NCI-H2196 treated with DMSO at 0.1 percent for 48 hours (cell line): ENCODE measurements at regions not wholly inside any gene's neighbourhood (a gene's known extent, or its start where the extent isn't known, plus 50 kb on each side); places are given as distances from the start of the nearest gene placed in this dataset.

ENCODE experiments used
- DNase-seq: peaks from one replicate; lab custom pipeline; 2025; ENCODE audit not compliant: unreplicated experiment; lab: John Stamatoyannopoulos, UW

DNA sequence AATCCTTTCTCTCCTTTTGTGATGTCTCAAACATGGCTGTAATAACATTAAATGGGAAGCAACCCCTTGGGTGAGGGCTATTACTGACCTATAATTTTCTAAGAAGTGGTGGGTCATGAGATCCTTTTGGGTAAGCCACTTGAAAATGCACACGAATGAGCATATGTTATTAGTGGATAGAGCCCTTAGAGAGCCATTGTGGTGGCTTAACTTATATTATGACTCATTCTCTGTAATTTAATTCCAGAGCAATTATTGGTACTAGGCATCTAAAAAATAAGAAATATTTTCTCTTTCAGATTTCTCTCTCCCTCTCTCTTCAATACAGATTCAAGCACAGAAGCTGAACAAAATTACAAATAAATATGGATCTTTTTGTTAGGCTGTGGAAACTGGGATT lies 1177.4 kb upstream of the PHF14 start:
- no peak for DNase-seq

DNA sequence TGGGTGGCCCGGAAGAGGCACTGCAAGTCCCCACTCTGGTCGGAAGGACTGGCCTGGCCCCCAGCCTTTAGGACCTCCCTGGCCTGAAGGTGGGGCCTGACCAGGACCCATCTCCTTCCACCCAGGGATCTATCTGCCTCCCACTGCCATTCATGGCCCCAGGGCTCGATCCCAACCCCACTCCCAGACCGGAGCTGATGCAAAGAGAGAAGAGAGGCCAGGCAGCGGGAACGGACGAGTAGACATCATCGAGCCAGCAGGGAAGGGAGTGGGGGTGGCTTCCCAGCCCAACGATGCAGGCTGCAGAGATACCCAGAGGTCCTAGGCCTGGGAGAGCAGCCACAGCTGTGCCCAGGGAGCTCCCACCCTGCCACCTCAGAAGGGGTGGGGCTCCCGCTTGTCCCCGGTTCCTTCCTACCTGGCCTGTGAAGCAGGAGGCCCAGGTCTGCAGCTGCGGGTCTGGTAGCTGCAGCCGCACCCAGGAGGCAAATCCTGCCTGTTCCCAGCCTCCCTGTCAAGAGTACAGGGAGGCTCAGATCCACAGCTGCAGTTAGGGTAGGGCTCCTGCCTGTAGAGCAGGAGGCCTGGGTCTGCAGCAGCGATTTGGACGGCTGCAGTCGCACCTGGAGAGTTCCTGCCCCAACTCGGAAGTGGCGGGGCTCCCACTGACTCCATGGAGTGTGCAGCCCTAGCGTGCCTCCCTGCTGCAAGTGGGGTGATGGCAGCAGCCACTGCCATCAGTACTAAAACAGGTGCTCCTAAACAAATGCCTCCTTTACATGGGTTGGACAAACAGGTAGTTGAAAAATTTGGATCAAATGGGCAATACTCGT lies 1151.0 kb upstream of the PHF14 start:
- no peak for DNase-seq

DNA sequence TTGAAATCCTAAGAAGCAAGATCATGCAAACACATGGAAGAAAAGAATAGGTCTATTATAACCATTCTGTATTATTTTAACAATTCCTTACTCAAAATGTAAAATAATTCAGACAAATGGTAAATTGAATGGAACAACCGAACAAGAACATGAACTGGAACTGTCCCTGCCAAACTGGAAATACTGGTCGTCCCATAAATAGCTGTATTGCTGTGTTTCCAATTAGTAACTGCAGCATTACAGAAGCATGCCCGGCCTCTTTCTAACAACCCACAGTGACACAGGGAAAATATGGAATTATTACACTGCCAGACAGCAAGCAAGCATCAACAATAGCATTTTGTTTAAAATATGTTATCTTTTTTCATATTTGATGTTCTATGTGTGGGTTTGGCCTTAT lies 1138.5 kb upstream of the PHF14 start:
- no peak for DNase-seq

DNA sequence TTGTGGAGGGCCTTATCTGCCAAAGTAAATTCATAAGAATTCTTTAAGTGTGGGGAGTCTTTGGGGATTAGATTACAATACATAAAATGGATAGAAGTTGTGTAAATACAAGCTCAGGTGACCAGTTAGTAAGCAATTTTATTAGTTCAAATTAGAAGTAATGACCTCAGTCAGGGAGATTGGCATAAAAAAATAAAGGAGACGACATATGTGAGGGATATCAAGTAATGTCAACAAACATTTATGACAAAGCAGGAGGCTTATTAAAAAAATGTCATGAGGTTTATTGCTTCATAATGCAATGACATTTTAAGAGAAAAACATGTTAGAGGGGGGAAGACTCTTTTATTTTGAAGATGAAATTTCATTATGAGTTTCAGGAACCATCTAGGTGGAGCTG lies 1137.0 kb upstream of the PHF14 start:
- DNase-seq = no peak

DNA sequence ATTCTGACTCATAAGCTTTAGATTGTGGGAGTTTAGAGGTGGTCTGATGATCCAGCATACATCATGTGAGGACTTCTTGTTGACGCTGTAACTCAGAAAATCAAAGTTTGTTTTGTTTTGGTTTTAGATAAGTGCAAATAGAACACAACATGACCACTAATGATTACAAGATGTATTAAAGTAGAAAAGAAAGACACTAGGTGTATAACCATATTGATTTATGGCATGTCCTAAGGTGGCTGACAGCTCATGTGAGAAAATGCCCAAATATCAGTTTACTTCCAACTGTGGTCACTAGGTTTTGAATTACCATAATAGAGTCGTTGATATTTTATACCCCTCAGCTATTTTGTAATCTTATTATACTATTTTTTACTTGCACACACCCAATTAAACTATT lies 1131.4 kb upstream of the PHF14 start:
- no peak for DNase-seq

DNA sequence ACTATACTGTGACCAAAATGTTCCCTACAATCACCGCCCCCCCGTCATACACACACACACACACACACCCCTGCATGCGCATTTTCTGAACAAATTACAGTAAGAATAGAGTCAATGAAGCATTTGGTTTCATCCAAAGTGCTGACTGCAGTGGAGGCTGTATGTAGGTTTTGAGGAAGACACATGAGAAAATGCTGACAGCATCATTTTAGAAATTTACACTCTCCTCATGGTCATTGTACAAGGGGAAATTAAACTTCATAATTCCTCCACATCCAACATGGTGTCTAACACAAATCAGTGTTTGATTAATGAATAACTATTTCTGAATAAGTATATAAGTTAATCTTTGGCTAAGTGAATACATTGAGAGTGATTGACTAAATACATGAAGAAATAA lies 1126.8 kb upstream of the PHF14 start:
- no peak for DNase-seq

DNA sequence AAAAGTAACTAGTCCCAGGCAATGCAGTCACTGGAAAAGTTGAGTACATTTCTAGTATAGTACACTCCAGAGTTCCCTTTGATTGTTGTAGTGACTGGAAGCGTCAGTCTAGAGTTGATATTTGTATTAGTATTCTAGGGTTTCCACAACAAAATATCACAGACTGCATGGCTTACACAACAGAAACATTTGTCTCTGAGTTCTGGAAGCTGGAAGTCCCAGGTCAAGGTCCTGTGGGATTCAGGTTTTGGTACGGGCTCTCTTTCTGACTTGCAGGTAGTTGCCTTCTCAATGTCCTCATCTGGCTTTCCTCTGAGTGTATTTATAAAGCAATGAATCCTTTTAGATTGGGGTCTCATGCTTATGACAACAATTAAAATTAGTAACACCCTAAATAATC lies 1119.1 kb upstream of the PHF14 start:
- no peak for DNase-seq

DNA sequence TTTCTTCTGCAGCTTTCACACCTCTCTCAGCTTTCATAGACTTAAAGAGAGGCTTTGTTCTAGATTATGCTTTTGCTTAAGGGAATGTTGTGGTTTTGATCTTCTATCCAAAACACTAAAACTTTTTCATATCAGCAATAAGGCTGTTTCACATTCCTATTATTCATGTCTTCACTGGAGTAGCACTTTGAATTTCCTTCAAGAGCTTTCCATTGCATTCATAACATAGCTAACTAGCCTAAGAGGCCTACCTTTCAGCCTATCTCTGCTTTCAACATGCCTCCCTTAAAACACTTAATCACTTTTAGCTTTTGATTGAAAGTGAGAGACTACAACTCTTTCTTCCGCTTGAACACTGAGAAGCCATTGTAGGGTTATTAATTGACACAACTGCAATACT lies 1117.0 kb upstream of the PHF14 start:
- no peak for DNase-seq

DNA sequence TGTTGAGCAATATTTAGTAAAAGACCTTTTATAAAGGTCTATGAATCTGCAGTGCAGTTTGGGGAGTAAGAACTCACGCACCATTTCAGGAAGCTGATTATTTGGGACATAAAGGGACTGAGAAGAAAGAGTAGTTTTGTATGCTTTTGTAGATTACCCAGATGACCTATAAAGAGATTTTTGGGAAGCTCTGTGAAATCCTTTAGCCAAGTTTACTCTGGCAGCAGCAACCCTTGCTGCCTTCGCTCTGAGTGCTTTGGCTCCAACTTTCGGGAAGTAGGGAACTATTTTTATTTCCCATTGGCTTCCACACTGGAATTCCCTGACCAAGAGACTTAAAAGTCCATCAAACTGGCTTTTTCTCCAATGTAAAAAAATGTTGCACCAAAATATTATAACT lies 1110.1 kb upstream of the PHF14 start:
- no peak for DNase-seq

DNA sequence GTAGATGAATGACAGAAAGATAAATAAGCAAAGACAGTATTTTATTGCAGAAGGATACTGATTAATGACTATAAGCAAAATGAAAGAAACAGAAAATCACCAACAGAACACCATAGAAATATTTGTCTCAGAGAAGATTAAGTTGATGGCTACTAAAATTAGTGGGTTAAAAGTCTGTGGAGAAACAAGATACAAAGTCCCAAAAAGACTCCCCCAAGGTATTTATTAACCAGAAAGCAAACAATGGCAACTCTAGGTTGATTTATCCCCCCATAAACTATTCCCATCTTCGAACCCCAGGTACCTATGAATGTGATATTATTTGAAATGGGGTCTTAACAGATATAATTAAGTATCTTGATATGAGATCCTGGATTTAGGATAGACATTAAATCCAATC lies 1104.5 kb upstream of the PHF14 start:
- DNase-seq = no peak

DNA sequence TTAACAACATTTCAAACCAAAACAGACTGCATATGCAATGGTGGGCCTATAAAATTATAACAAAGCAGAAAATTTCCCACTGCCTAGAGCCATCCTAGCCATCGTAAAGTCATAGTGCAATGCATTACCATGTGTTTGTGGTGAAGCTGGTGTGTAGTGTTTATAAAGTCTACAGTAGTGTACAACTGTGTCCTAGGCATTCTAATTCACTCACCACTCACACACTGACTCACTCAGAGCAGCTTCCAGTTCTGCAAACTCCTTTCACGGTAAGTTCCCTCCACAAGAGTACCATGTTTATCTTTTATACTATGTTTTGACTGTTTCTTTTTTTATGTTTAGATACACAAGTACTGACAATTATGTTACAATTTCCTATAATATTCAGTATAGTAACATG lies 1104.1 kb upstream of the PHF14 start:
- no peak for DNase-seq

DNA sequence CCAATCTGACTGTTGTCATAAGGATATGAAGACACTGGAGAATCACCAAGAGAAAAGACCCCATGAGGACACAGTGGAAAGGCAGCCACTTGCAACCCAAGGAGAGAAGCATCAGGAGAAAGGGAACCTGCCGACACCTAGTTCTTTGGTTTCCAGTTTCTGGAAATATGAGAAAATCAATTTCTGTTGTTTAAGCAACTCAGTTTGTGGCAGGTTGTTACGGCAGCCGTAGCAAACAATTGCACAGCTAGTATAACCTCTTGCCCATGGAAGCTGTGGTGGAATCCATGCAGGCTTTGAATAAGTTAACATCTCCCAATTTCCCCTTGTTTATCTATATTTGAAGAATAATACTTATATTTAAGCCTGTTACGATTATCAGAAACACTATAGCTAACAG lies 1103.0 kb upstream of the PHF14 start:
- DNase-seq = no peak

DNA sequence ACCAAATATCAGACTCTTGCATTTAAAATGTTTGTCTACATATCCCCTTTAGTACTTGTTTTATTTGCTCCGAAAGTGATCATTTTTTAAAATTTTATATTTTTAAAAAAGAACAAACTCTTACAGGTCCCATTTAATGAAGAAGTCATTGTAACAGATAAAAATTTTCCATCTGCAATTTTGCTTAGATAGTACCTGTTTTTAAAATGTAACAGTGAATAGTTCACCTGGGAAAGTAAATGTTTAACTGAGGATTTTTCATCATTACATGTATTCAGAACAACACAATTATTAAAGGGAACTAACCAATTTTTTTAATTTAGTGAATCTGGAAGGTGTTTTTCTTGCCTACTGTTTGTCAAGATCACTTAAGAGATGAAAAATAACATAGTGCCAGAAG lies 1099.5 kb upstream of the PHF14 start:
- DNase-seq = no peak

DNA sequence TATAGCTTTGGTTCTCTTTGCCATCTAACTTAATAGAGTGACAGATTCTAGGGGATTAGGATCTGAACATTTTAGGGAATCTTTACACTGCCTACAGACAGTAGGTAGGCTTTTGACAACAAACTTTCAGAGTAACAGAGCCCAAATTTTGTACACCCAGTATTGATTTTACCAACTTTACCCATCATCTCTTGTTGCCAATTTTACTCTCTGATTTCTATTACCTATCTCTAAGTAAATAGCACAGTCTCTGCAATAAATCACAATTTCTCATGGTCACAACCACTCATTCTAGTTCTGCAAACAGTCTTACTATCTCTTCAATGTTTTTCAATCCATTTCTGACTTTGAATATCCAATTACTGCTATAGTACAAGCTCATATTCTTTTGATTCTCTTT lies 1097.6 kb upstream of the PHF14 start:
- no peak for DNase-seq

DNA sequence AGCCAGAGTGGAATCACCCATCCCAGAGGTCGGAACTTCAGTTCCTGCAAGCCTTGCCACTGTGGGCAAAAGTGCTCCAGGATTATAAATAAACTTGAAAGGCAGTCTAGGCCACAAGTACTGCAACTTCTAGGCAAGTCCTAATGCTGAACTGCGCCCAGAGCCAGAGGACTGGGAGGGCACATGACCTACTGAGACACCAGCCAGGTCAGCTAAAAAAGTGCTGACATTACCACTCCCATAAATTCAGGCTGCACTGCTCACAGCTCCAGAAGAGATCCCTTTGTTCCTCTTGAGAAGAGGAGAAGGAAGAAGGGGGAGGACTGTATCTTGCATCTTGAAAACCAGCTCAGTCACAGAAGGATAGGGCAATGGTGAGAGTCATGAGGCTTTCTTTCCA lies 1084.1 kb upstream of the PHF14 start:
- DNase-seq = no peak

DNA sequence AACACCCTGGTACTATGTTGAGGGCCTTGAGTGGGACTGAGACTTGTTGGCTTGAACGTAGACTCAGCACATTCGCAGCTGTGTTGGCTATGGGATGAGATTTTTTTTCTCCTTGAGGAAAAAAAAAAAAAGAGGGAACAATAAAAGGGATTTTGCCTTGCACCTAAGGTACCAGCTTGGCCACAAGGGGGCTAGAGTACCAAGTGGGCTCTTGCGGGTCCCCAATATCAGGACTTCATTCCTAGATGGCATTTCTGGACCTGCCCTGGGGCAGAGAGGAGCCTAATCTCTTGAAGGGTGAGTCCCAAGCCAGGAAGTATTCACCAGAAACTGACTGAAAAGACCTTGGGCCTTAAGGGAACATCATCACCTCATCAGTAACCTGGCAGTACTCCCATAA lies 1083.6 kb upstream of the PHF14 start:
- DNase-seq = no peak

DNA sequence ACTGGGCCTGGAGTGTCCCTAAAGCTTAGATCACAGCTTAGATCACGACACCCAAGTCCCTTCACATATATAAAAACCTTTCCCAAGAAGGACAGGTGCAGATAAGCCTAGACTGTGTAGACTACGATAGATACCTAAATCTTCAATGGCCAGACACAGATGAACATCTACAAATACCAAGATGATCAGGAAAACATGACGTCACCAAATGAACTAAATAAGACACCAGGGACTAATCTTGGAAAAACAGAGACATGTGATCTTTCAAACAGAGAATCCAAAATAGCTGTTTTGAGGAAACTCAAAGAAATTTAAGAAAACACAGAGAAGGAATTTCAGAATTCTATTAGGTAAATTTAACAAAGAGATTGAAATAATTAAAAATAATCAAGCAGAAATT lies 1082.6 kb upstream of the PHF14 start:
- DNase-seq = no peak

DNA sequence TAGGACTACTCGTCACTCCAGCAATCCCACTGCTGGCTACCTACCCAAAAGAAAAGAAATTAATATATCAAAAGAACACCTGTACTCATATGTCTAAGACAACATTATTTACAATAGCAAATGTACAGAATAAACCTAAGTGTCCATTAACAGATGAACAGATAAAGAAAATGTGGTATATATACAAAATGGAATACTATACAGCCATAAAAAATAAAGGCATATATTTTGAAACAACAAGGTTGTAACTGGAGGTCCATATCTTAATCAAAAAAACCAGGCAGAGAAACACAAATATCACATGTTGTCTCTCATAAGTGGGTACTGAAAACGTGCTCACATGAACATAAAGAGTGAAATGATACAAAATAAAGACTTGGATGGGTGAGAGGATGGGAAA lies 1073.3 kb upstream of the PHF14 start:
- no peak for DNase-seq

DNA sequence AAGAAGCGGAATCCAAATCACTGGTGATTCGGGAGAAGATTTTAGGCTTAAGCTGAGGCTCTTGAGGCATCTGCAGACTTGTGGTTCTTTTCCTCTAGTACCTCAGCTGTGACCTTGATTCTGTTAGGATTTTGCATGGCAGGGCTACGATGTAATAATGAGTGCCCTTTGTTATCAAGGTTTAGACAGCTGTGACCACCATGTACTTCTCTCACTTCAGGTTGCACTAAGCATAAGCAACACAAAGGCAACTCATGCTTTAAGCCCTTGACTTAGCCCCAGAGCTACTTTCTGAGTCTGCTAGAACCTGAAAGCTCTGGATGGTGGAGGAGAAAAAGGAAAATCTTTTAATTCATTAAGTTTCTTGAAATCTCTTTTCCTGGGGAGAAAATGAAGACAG lies 1052.3 kb upstream of the PHF14 start:
- no peak for DNase-seq

DNA sequence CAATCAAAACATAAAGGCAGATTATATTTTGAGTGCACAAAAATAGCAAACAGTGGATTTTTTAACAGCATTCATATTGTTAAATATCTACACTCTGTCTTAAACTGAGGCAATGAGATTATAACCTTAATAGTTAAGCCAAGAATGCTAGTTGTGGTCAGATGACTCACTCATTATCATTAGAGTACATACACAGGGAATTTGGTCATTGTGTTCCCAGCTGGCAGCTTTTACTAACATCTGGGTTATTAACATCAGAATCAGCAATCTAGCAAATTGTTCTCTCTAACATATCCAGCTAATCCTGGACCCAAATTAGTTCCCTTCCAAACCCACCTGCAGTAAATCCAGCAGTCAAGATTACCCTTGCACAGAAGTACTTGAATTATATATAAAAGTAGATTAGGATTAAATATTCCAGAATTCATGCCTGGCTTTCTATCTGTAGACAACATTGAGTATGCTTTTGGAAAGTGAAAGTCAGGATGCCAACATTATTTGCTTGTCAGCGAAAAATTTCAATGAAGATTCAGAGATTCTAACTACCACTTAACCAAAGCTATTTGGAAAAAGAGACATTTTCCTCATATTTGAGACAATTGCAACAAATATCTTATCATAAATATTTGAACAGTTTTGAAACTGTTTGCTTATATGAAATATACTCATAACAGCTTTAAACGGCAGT lies 1035.6 kb upstream of the PHF14 start:
- no peak for DNase-seq

DNA sequence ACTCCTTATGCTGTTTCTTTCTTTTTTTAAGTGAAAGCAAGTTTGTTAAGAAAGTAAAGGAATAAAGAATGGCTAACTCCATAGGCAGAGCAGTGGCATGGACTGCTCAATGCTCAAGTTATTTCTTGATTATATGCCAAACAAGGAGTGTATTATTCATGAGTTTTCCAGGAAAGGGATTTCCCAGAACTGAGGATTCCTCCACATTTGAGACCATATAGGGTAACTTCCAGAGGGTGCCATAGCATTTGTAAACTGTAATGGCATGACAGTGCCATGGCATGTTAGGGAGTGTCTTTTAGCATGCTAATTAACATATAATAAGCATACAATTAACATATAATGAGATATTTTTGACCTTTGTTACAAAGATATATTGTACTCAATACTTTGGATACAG lies 1034.5 kb upstream of the PHF14 start:
- DNase-seq = no peak

DNA sequence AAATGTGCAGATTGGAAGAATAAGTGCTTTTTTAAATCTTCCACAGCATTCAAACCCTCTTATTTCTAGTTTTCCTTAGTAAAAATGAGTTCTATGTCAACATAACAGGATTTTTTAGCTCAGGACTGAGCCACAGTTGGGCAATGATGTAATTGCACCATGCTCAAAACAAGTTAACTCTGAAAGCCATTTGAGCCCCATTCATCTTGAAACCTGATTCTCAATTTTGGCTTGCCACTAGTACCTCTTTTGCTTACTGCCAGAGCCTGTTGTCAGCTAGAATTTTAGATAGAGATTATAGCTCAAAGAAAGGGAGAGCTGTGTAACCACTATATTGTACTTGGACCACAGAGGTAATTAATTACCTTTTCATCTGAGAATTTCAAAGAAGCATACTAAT lies 1028.5 kb upstream of the PHF14 start:
- DNase-seq = no peak

DNA sequence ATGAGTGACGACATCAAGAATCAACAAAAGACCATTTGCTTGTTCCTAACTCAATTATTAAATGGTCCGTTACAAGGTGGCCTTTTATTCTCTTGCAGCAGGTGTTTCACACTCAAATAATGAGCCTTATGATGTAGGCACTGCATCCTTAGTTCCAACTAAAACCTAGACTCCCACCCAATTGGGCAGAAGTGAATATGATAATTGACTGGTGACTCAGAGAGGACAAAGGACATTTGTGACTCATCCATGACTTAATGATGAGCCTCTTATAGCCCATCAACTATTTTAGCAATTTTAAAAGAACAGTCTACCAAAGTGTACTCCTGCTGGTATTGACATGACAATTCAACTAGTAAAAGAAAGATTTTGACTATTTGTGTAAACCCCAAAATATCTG lies 1027.8 kb upstream of the PHF14 start:
- no peak for DNase-seq
